HFF-Myc (cell line): ENCODE measurements at regions not wholly inside any gene's neighbourhood (a gene's known extent, or its start where the extent isn't known, plus 50 kb on each side); places are given as distances from the start of the nearest gene placed in this dataset.
"Not testable (repeated sequence)": the region's sequence is repeated elsewhere in the genome, so short reads cannot be mapped to it uniquely, and the experiment has no call there.

ENCODE experiments used
- DNase-seq: peaks from one replicate; pipeline ENCODE4 v3.0.0-alpha.2; 2011; ENCODE audit warnings: low read depth; ENCODE audit errors: extremely low read depth
- H3K4me3 ChIP-seq: replicated peaks from 2 replicates; pipeline ENCODE4 v1.5.1; 2011; ENCODE audit warnings: low read depth, mild to moderate bottlenecking, control low read depth, low read length
- CTCF ChIP-seq: IDR thresholded peaks from 2 replicates; pipeline ENCODE4 v1.5.1; 2012; ENCODE audit warnings: mild to moderate bottlenecking, low read depth, low read length, control low read depth; ENCODE audit errors: missing control alignments

GRCh38 chr3:152682477-152682876 lies 152.5 kb upstream of the P2RY1 start:
- no peak overlapping the region for H3K4me3 ChIP-seq
- no peak for DNase-seq
- TF ChIP-seq CTCF: no peak

GRCh38 chr3:152683521-152683999 lies 151.4 kb upstream of the P2RY1 start:
- no peak for TF ChIP-seq CTCF
- no peak overlapping the region for H3K4me3 ChIP-seq
- no peak for DNase-seq

GRCh38 chr3:152684279-152684678 lies 150.7 kb upstream of the P2RY1 start:
- no peak for DNase-seq
- no peak for TF ChIP-seq CTCF

GRCh38 chr3:152688313-152688712 lies 146.6 kb upstream of the P2RY1 start:
- no peak overlapping the region for H3K4me3 ChIP-seq
- no peak for TF ChIP-seq CTCF
- no peak for DNase-seq

More at GRCh38 chr3:152684279-152684678, 150.7 kb upstream of the P2RY1 start:
- no peak overlapping the region for H3K4me3 ChIP-seq

- not testable (repeated sequence) for DNase-seq, H3K4me3 ChIP-seq
Measured at GRCh38 chr3:152692326-152692725, 142.6 kb upstream of the P2RY1 start.

GRCh38 chr3:152693521-152694250 lies 141.2 kb upstream of the P2RY1 start:
- not testable (repeated sequence) for DNase-seq, H3K4me3 ChIP-seq

GRCh38 chr3:152695840-152696239 lies 139.1 kb upstream of the P2RY1 start:
- no peak for TF ChIP-seq CTCF

GRCh38 chr3:152696962-152697361 lies 138.0 kb upstream of the P2RY1 start:
- TF ChIP-seq CTCF: no peak
- DNase-seq: no peak
- no peak overlapping the region for H3K4me3 ChIP-seq

More at GRCh38 chr3:152695840-152696239, 139.1 kb upstream of the P2RY1 start:
- no peak overlapping the region for H3K4me3 ChIP-seq
- no peak for DNase-seq
